Neuronal stem cell (in vitro differentiated cells): ENCODE measurements at regions not wholly inside any gene's neighbourhood (a gene's known extent, or its start where the extent isn't known, plus 50 kb on each side); places are given as distances from the start of the nearest gene placed in this dataset.
A peak's percentile ranks its signal among the peaks of the same experiment; 100 is the strongest.
"Not testable (repeated sequence)": the region's sequence is repeated elsewhere in the genome, so short reads cannot be mapped to it uniquely, and the experiment has no call there.

ENCODE experiments used
- DNase-seq: peaks from one replicate; pipeline ENCODE4 v3.0.0-alpha.2; 2013; ENCODE audit warnings: low spot score
- H2AFZ ChIP-seq: one replicate; pipeline ENCODE4 v1.6.1; 2013; ENCODE audit warnings: mild to moderate bottlenecking, low read length, inconsistent platforms
- H2AK5ac ChIP-seq: 2 replicates; pipeline ENCODE4 v1.6.1; 2013; ENCODE audit warnings: low read depth, mild to moderate bottlenecking, inconsistent platforms, low read length, moderate library complexity, mixed read lengths
- H2BK120ac ChIP-seq: 2 replicates; pipeline ENCODE4 v1.6.1; 2013; ENCODE audit warnings: low read depth, mild to moderate bottlenecking, inconsistent platforms, low read length, moderate library complexity, mixed read lengths
- H2BK12ac ChIP-seq: one replicate; pipeline ENCODE4 v1.6.1; 2013; ENCODE audit warnings: low read length, inconsistent platforms
- H2BK15ac ChIP-seq: 2 replicates; pipeline ENCODE4 v1.6.1; 2013; ENCODE audit warnings: mild to moderate bottlenecking, low read length, inconsistent platforms, mixed read lengths
- H2BK5ac ChIP-seq: one replicate; pipeline ENCODE4 v1.6.1; 2013; ENCODE audit warnings: inconsistent platforms, mild to moderate bottlenecking, low read length, moderate library complexity
- H3K14ac ChIP-seq: one replicate; pipeline ENCODE4 v1.6.1; 2013; ENCODE audit warnings: low read length, inconsistent platforms
- H3K18ac ChIP-seq: 2 replicates; pipeline ENCODE4 v1.6.1; 2013; ENCODE audit warnings: low read length, inconsistent platforms
- H3K23ac ChIP-seq: 2 replicates; pipeline ENCODE4 v1.6.1; 2013; ENCODE audit warnings: low read depth, mild to moderate bottlenecking, mixed read lengths, low read length, inconsistent platforms; ENCODE audit not compliant: poor library complexity
- H3K27ac ChIP-seq: replicated peaks from 3 replicates; pipeline ENCODE4 v1.5.1; 2013; ENCODE audit warnings: low read length, inconsistent platforms
- H3K27me3 ChIP-seq, 3 experiments: 2 replicates each; pipeline ENCODE4 v1.6.1; 2013; ENCODE audit warnings: low read length in 3 of 3, mild to moderate bottlenecking in 2 of 3, inconsistent platforms in 1 of 3, low read depth in 1 of 3, mixed read lengths in 1 of 3, moderate library complexity in 1 of 3; ENCODE audit not compliant: control insufficient read depth in 3 of 3, insufficient read depth in 3 of 3
- H3K36me3 ChIP-seq, 2 donors: replicated peaks in 1 of 2; 2 replicates each; pipeline ENCODE4 v1.6.1; 2013; ENCODE audit warnings: low read length in 2 of 2; ENCODE audit not compliant: control insufficient read depth in 2 of 2, insufficient read depth in 2 of 2
- H3K4ac ChIP-seq: 2 replicates; pipeline ENCODE4 v1.6.1; 2013; ENCODE audit warnings: inconsistent platforms, mild to moderate bottlenecking, low read length, moderate library complexity
- H3K4me1 ChIP-seq, 2 donors: 1 replicate in 1 of 2; 2 replicates in 1 of 2; pipeline ENCODE4 v1.6.1; 2013; ENCODE audit warnings: low read length in 2 of 2, low read depth in 1 of 2; ENCODE audit not compliant: control insufficient read depth in 2 of 2, insufficient read depth in 1 of 2
- H3K4me2 ChIP-seq: one replicate; pipeline ENCODE4 v1.6.1; 2013; ENCODE audit warnings: mild to moderate bottlenecking, low read length, inconsistent platforms; ENCODE audit not compliant: insufficient read depth, poor library complexity, severe bottlenecking
- H3K4me3 ChIP-seq, 2 donors: 2 replicates each; pipeline ENCODE4 v1.5.1; 2013; ENCODE audit warnings: low read length in 2 of 2, mild to moderate bottlenecking in 2 of 2, inconsistent platforms in 1 of 2, moderate library complexity in 1 of 2
- H3K79me1 ChIP-seq: one replicate; pipeline ENCODE4 v1.6.1; 2013; ENCODE audit warnings: low read depth, mild to moderate bottlenecking, inconsistent platforms, low read length, moderate library complexity
- H3K9ac ChIP-seq: one replicate; pipeline ENCODE4 v1.6.1; 2013; ENCODE audit warnings: mild to moderate bottlenecking, low read depth, low read length, inconsistent platforms; ENCODE audit not compliant: poor library complexity
- H3K9me3 ChIP-seq, 2 donors: replicated peaks in 1 of 2; 2 replicates each; pipeline versions ENCODE3 to v1.6.1; 2013; ENCODE audit warnings: low read length in 2 of 2, mild to moderate bottlenecking in 2 of 2, inconsistent platforms in 1 of 2, low read depth in 1 of 2, mixed read lengths in 1 of 2, moderate library complexity in 1 of 2; ENCODE audit not compliant: control insufficient read depth in 2 of 2, insufficient read depth in 1 of 2
- H4K8ac ChIP-seq: one replicate; pipeline ENCODE4 v1.6.1; 2013; ENCODE audit warnings: low read depth, mild to moderate bottlenecking, inconsistent platforms, low read length, moderate library complexity
- H4K91ac ChIP-seq: one replicate; pipeline ENCODE4 v1.6.1; 2013; ENCODE audit warnings: low read length, low read depth, mild to moderate bottlenecking, inconsistent platforms; ENCODE audit not compliant: poor library complexity
- WGBS, 2 donors: extraction: QIAGEN DNeasy Blood & Tissue Kit; methylation state at CpG; one replicate each; pipeline ENCODE4 v1.1.7; 2013; ENCODE audit warnings: missing lambda C conversion rate in 2 of 2, mixed read lengths in 1 of 2; ENCODE audit not compliant: insufficient read length in 2 of 2, insufficient replicate concordance in 1 of 2; ENCODE audit errors: extremely low coverage in 2 of 2; 5-methylcytosine and 5-hydroxymethylcytosine counted together

- Histone ChIP-seq H4K8ac (peak overlapping the region; percentile 94), H3K4me2 (no peak overlapping the region), H3K36me3 (no peaks in the 10 kb centered on the region), H3K79me1 (no peaks in the 10 kb centered on the region), H2BK15ac (no peak overlapping the region), H3K4me3 (no peak overlapping the region), H3K23ac (no peak overlapping the region), H4K91ac (peak overlapping the region; percentile 40), H3K4me1 (peaks cover 4 to 5% of the 10 kb centered on the region in 2 donors), H3K18ac (peak overlapping the region; percentile 71), H3K4ac (no peak overlapping the region), H3K27ac (no peak overlapping the region), H2AK5ac (peak overlapping the region; percentile 82), H2BK12ac (peak overlapping the region; percentile 25), H3K9ac (no peak overlapping the region), H2BK5ac (no peak overlapping the region), H3K9me3 (peaks cover 0 to 12% of the 10 kb centered on the region in 2 donors), H2AFZ (no peak overlapping the region), H2BK120ac (no peak overlapping the region), H3K27me3 (peaks cover 0 to 5% (median 0%) of the 10 kb centered on the region in 3 experiments), H3K14ac (no peak overlapping the region)
- DNase-seq: no peak
- WGBS, 2 donors: no CpG with 5 or more reads among the region's 12 CpGs
Measured at GRCh38 chr4:7134737-7135388, 57.5 kb upstream of the SORCS2 start.

- DNase-seq, H2BK15ac ChIP-seq: not testable (repeated sequence)
- WGBS, 2 donors: no CpG with 5 or more reads among the region's 4 CpGs
Measured at GRCh38 chr4:7133818-7134650, 58.3 kb upstream of the SORCS2 start.

GRCh38 chr4:7132730-7133582 is 59.4 kb upstream of the SORCS2 start:
- Histone ChIP-seq H2BK12ac (no peak overlapping the region), H4K8ac (no peak overlapping the region), H3K27ac (no peak overlapping the region), H3K4me2 (no peak overlapping the region), H3K4me1 (peaks cover 4 to 5% of the 10 kb centered on the region in 2 donors), H2BK15ac (no peak overlapping the region), H3K4me3 (peak overlapping the region in 1 of 2 donors; percentile 33), H2AFZ (no peak overlapping the region), H3K79me1 (no peaks in the 10 kb centered on the region), H4K91ac (no peak overlapping the region), H3K4ac (no peak overlapping the region), H3K36me3 (no peaks in the 10 kb centered on the region), H2BK120ac (no peak overlapping the region), H3K14ac (no peak overlapping the region), H3K27me3 (peaks cover 0 to 5% (median 0%) of the 10 kb centered on the region in 3 experiments), H3K23ac (no peak overlapping the region), H3K9me3 (peaks cover 0 to 12% of the 10 kb centered on the region in 2 donors), H3K18ac (no peak overlapping the region), H2BK5ac (no peak overlapping the region), H3K9ac (no peak overlapping the region), H2AK5ac (no peak overlapping the region)
- WGBS, 2 donors: no CpG with 5 or more reads among the region's 4 CpGs
- no peak for DNase-seq

More at GRCh38 chr4:7133818-7134650, 58.3 kb upstream of the SORCS2 start:
- H3K4me1 ChIP-seq, H2AFZ ChIP-seq, H3K4ac ChIP-seq, H3K36me3 ChIP-seq, H2BK5ac ChIP-seq, H3K23ac ChIP-seq, H2BK120ac ChIP-seq, H3K9ac ChIP-seq, H3K27ac ChIP-seq, H3K27me3 ChIP-seq, H3K79me1 ChIP-seq, H3K4me3 ChIP-seq, H3K14ac ChIP-seq, H4K8ac ChIP-seq, H3K18ac ChIP-seq, H3K4me2 ChIP-seq, H2AK5ac ChIP-seq, H2BK12ac ChIP-seq, H4K91ac ChIP-seq: not testable (repeated sequence)
- H3K9me3 ChIP-seq: peaks cover 0 to 12% of the 10 kb centered on the region in 2 donors
